PC-3 (cell line): ENCODE measurements at regions not wholly inside any gene's neighbourhood (a gene's known extent, or its start where the extent isn't known, plus 50 kb on each side); places are given as distances from the start of the nearest gene placed in this dataset.

Experiments used
- ATAC-seq: fragments of 200-7000 bp; cut with Tn5 transposase; 2 replicates; pipeline ENCODE4 v1.9.1; 2020; ENCODE audit warnings: mild to moderate bottlenecking, moderate library complexity
- BruUV-seq: library from RNA; stranded (reverse); fragments of 400-500 nt; replicated peaks from 2 replicates; lab custom pipeline; 2021; lab: Mats Ljungman, UMichigan
- CTCF ChIA-PET: fragments of 300-600 bp; sonication (Branson Sonifier 250); formaldehyde crosslinking; loops from one replicate; lab custom pipeline; 2022; ENCODE audit warnings: antibody characterized with exemption; lab: Charles Lee
- POLR2A ChIA-PET: fragments of 300-600 bp; sonication (Branson Sonifier 250); formaldehyde crosslinking; loops from one replicate; lab custom pipeline; 2022; ENCODE audit warnings: antibody characterized with exemption; ENCODE audit not compliant: unreplicated experiment; lab: Charles Lee
- DNase-seq: peaks from one replicate; pipeline ENCODE4 v3.0.0-alpha.2; 2015
- H2AFZ ChIP-seq: fragments of 300-600 bp; sonication (generic); 2 replicates; pipeline ENCODE4 v1.6.0; 2016; ENCODE audit warnings: antibody characterized with exemption, low read length
- H3F3A ChIP-seq: fragments of 300-600 bp; sonication (generic); one replicate; pipeline ENCODE4 v1.6.0; 2017; ENCODE audit warnings: antibody characterized with exemption, low read length, control low read depth, mild to moderate bottlenecking; ENCODE audit not compliant: unreplicated experiment
- H3K27ac ChIP-seq: fragments of 300-600 bp; sonication (generic); 2 replicates; pipeline ENCODE4 v1.5.1; 2016; ENCODE audit warnings: mild to moderate bottlenecking, low read length
- H3K27me3 ChIP-seq: fragments of 300-600 bp; sonication (generic); 2 replicates; pipeline ENCODE4 v1.6.1; 2016; ENCODE audit warnings: low read length, mixed read lengths
- H3K36me3 ChIP-seq: fragments of 300-600 bp; sonication (generic); 2 replicates; pipeline ENCODE4 v1.6.1; 2016; ENCODE audit warnings: low read depth, mixed run types, low read length, mixed read lengths
- H3K4me1 ChIP-seq: fragments of 300-600 bp; sonication (generic); 2 replicates; pipeline ENCODE4 v1.5.1; 2016; ENCODE audit warnings: low read length; ENCODE audit not compliant: insufficient read depth
- H3K4me2 ChIP-seq: fragments of 300-600 bp; sonication (generic); 2 replicates; pipeline ENCODE4 v1.6.0; 2016; ENCODE audit warnings: low read length
- H3K4me3 ChIP-seq: fragments of 300-600 bp; sonication (generic); 2 replicates; pipeline ENCODE4 v1.5.1; 2016; ENCODE audit warnings: mild to moderate bottlenecking, low read length, mixed read lengths
- H3K79me2 ChIP-seq: fragments of 300-600 bp; sonication (generic); 2 replicates; pipeline ENCODE4 v1.6.1; 2017; ENCODE audit warnings: low read length, mixed read lengths
- H3K9ac ChIP-seq: fragments of 300-600 bp; sonication (generic); 2 replicates; pipeline ENCODE4 v1.6.0; 2016; ENCODE audit warnings: mild to moderate bottlenecking, low read length
- H3K9me2 ChIP-seq: fragments of 300-600 bp; sonication (generic); replicated peaks from 2 replicates; pipeline ENCODE4 v1.6.1; 2016; ENCODE audit warnings: mixed run types, low read length, mixed read lengths
- H3K9me3 ChIP-seq: fragments of 300-600 bp; sonication (generic); 2 replicates; pipeline ENCODE4 v1.6.1; 2016; ENCODE audit warnings: low read length, mixed read lengths
- H4K20me1 ChIP-seq: fragments of 300-600 bp; sonication (generic); 2 replicates; pipeline ENCODE4 v1.6.1; 2016; ENCODE audit warnings: low read length, mixed read lengths
- EZH2 ChIP-seq: fragments of 300-600 bp; sonication (generic); IDR thresholded peaks from one replicate; pipeline ENCODE4 v1.6.1; 2017; ENCODE audit warnings: antibody characterized with exemption, mild to moderate bottlenecking, low read length; ENCODE audit not compliant: unreplicated experiment
- EZH2phosphoT487 ChIP-seq: fragments of 300-600 bp; sonication (generic); IDR thresholded peaks from 2 replicates; pipeline ENCODE4 v1.6.1; 2018; ENCODE audit warnings: mild to moderate bottlenecking, antibody characterized with exemption, low read length, borderline replicate concordance
- intact Hi-C: fragments of 100-400 bp; cut with micrococcal nuclease; formaldehyde crosslinking; loops from 2 replicates; pipeline ENCODE4 v1.9.0; 2023
- TF ChIP-seq, protein P1 (sequence below): fragments of 300-600 bp; sonication (generic); conservative IDR thresholded peaks from 2 replicates; pipeline ENCODE4 v1.5.1; 2017; ENCODE audit warnings: antibody characterized with exemption, low read depth, mild to moderate bottlenecking, low read length

DNA sequence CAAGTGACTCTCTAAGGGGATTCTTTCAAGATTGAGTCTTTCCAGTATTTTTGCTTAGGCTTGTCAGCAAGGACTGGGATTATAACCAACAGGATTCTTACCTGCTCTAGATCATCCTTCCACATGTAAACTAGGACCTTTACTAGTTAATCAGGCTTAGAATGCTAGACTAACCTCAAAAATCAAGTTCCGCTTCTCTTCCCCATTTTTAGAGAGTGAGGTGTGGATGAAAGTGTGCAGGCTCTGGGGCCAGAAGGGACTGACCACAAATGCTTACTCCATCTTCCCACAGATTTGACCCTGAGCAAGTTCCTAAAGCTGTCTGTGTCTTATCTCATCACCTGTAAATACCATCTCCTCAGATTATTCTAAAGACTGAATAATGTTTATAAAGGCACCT lies 89.5 kb upstream of the IL12A start:
- H3K4me1 ChIP-seq, result no peaks in the 10 kb centered on the region
- TF ChIP-seq EZH2 (no peak), EZH2phosphoT487 (no peak)
- TF ChIP-seq, protein P1, sequence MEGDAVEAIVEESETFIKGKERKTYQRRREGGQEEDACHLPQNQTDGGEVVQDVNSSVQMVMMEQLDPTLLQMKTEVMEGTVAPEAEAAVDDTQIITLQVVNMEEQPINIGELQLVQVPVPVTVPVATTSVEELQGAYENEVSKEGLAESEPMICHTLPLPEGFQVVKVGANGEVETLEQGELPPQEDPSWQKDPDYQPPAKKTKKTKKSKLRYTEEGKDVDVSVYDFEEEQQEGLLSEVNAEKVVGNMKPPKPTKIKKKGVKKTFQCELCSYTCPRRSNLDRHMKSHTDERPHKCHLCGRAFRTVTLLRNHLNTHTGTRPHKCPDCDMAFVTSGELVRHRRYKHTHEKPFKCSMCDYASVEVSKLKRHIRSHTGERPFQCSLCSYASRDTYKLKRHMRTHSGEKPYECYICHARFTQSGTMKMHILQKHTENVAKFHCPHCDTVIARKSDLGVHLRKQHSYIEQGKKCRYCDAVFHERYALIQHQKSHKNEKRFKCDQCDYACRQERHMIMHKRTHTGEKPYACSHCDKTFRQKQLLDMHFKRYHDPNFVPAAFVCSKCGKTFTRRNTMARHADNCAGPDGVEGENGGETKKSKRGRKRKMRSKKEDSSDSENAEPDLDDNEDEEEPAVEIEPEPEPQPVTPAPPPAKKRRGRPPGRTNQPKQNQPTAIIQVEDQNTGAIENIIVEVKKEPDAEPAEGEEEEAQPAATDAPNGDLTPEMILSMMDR, result no peak
- intact Hi-C loops, result no loop called here
- CTCF ChIA-PET, result interaction anchor here (1.0 kb wide), 1 partner anchor 90 kb away, joined by 3 read pairs; the partner anchor contains the start of gene IL12A
- H2AFZ ChIP-seq, result no peak overlapping the region
- H3K36me3 ChIP-seq, result peaks cover 19% of the 10 kb centered on the region
- ATAC-seq (no peak), DNase-seq (no peak)
- no peak overlapping the region for H3K27ac ChIP-seq
- no peaks in the 10 kb centered on the region for H3F3A ChIP-seq
- BruUV-seq, result no TSS peak
- H3K27me3 ChIP-seq, result no peaks in the 10 kb centered on the region
- POLR2A ChIA-PET, result no interaction called here
- no peaks in the 10 kb centered on the region for H4K20me1 ChIP-seq
- H3K79me2 ChIP-seq, result no peaks in the 10 kb centered on the region
- H3K9me2 ChIP-seq, result no peaks in the 10 kb centered on the region
- no peak overlapping the region for H3K4me3 ChIP-seq
- no peaks in the 10 kb centered on the region for H3K9me3 ChIP-seq
- no peak overlapping the region for H3K9ac ChIP-seq
- no peak overlapping the region for H3K4me2 ChIP-seq

DNA sequence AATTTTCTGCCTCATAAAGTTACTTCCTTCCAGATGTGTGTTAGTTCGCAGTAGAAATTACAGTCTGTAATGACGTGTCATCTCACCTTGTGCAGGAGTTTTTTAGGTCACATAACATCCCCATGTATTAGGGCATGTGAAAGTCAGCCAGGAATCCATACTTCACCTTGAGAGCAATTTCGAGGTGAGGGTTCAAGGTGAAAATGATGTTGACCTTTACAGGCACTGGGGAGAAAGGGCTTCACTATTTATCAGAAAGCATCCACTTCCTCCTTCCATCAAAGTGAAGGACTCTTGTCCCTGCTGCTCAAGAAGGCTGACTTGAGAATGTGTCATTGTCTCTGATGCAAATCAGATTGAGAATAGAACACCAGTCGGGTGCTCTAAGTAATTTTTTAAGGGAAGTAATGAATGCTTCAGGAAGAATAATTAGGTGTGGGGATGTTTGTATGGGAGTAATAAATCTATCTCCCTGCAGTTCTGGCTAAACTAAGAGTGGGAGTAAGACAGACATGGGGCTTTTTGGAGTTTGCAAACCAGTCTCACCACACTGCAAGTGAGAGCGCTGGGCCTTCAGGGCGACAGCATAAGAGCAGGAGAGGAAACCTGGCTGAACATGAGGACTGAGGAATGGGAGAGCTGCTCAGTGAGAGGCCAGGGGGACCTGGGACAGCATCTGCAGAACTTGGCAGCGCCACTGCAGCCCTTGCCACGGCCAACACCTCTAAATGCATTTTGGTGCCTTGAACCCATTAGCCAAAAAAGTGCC lies 85.9 kb upstream of the IL12A start:
- CTCF ChIA-PET, result no interaction called here
- no peak overlapping the region for H3K4me3 ChIP-seq
- no peak overlapping the region for H3K27ac ChIP-seq
- no peak overlapping the region for H3K4me2 ChIP-seq
- H4K20me1 ChIP-seq, result no peaks in the 10 kb centered on the region
- intact Hi-C loops, result no loop called here
- H3K9ac ChIP-seq, result no peak overlapping the region
- H3K36me3 ChIP-seq, result peaks cover 5% of the 10 kb centered on the region
- no peak for TF ChIP-seq EZH2phosphoT487
- TF ChIP-seq, protein P1, result no peak
- TF ChIP-seq EZH2, result no peak
- no peaks in the 10 kb centered on the region for H3K4me1 ChIP-seq
- no peaks in the 10 kb centered on the region for H3K9me3 ChIP-seq
- no peak overlapping the region for H2AFZ ChIP-seq
- H3K79me2 ChIP-seq, result no peaks in the 10 kb centered on the region
- POLR2A ChIA-PET, result no interaction called here
- BruUV-seq, result no TSS peak
- ATAC-seq (no peak), DNase-seq (no peak)
- H3K9me2 ChIP-seq, result no peaks in the 10 kb centered on the region
- no peaks in the 10 kb centered on the region for H3K27me3 ChIP-seq
- no peaks in the 10 kb centered on the region for H3F3A ChIP-seq

DNA sequence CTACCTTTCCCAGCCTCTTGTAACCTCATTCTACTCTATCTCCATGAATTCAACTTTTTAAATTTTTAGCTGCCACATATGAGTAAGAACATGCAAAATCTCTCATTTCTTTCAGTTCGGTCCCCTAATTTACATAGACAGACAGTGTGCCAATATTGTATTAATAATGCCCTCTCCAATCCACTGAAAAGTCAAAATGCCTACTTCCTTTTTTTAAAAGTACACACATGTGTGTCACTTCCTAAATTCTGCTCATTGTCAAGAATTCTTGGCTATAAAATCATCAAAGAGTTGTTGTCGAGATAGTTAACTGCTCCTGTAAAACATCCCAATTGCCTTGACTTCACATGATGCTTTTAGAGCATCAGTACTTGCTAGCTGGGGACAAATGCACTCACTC lies 84.2 kb upstream of the IL12A start:
- no peak overlapping the region for H3K4me2 ChIP-seq
- no peaks in the 10 kb centered on the region for H3F3A ChIP-seq
- H3K79me2 ChIP-seq, result no peaks in the 10 kb centered on the region
- no peak overlapping the region for H2AFZ ChIP-seq
- ChIA-PET CTCF (interaction anchor here (1.3 kb wide), 1 partner anchor 82 kb away, joined by 5 read pairs; no protein-coding TSS in a partner anchor), POLR2A (no interaction called here)
- H3K36me3 ChIP-seq, result no peaks in the 10 kb centered on the region
- no peak for ATAC-seq
- BruUV-seq, result no TSS peak
- no peaks in the 10 kb centered on the region for H3K27me3 ChIP-seq
- no peak overlapping the region for H3K27ac ChIP-seq
- no peaks in the 10 kb centered on the region for H3K4me1 ChIP-seq
- no peak for DNase-seq
- H3K9me2 ChIP-seq, result no peaks in the 10 kb centered on the region
- no peak overlapping the region for H3K4me3 ChIP-seq
- no peaks in the 10 kb centered on the region for H3K9me3 ChIP-seq
- H3K9ac ChIP-seq, result no peak overlapping the region
- no peaks in the 10 kb centered on the region for H4K20me1 ChIP-seq
- intact Hi-C loops, result no loop called here
- TF ChIP-seq EZH2 (no peak), EZH2phosphoT487 (no peak)
- TF ChIP-seq, protein P1, result no peak
